Erythroblast (primary cell): ENCODE measurements at regions not wholly inside any gene's neighbourhood (a gene's known extent, or its start where the extent isn't known, plus 50 kb on each side); places are given as distances from the start of the nearest gene placed in this dataset.
"Not testable (repeated sequence)": the region's sequence is repeated elsewhere in the genome, so short reads cannot be mapped to it uniquely, and the experiment has no call there.

ENCODE experiments used
- GATA1 ChIP-seq: IDR thresholded peaks from 2 replicates; pipeline ENCODE4 v1.6.1; 2011; ENCODE audit warnings: low read depth, mild to moderate bottlenecking, control low read depth, low read length, moderate library complexity
- POLR2A ChIP-seq: IDR thresholded peaks from 2 replicates; pipeline ENCODE4 v1.6.1; 2011; ENCODE audit warnings: mild to moderate bottlenecking, low read length

DNA sequence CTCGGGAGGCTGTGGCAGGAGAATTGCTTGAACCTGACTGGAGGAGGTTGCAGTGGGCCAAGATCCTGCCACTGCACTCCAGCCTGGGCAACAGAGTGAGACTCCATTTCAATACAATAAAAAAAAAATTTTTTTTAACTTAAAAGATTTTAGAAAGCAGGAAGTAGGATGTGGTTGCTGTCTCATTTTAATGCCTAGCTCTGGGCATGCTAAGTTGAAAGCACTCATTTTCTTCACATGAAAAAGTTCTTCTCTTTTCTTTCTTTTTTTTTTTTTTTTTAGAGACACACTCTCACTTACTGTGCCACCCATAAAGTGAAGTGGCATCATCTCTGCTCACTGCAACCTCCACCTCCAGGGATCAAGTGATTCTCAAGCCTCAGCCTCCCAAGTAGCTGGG lies 58.4 kb upstream of the PPIAL4F start:
- not testable (repeated sequence) for TF ChIP-seq POLR2A, GATA1
